B cell (primary cell): ENCODE measurements at regions not wholly inside any gene's neighbourhood (a gene's known extent, or its start where the extent isn't known, plus 50 kb on each side); places are given as distances from the start of the nearest gene placed in this dataset.

Experiments
- CTCF ChIP-seq: fragments of 200-600 bp; IDR thresholded peaks from one replicate; pipeline ENCODE4 v1.8.0; 2022; ENCODE audit warnings: antibody characterized with exemption, mild to moderate bottlenecking
- EZH2 ChIP-seq: IDR thresholded peaks from 2 replicates; pipeline ENCODE4 v1.6.1; 2012; ENCODE audit warnings: borderline replicate concordance, low read depth, mild to moderate bottlenecking, moderate library complexity, low read length; ENCODE audit not compliant: insufficient read depth, poor library complexity, severe bottlenecking

GRCh38 chr12:48281811-48282210 is 68.9 kb downstream of the ZNF641 start:
- no peak for TF ChIP-seq CTCF
- TF ChIP-seq EZH2 = no peak
